ENCODE measurements at regions not wholly inside any gene's neighbourhood (a gene's known extent, or its start where the extent isn't known, plus 50 kb on each side); places are given as distances from the start of the nearest gene placed in this dataset.
A peak's percentile ranks its signal among the peaks of the same experiment; 100 is the strongest.

GRCh38 chr5:34499001-34499734 lies 157.0 kb upstream of the RAI14 start:
- no peak for TF ChIP-seq CREB1 (CRISPR knock-in tag; IDR thresholded peaks at IDR 0.05; ENCODE audit: low read depth)
- no peak for TF ChIP-seq ETS1 (IDR thresholded peaks at IDR 0.05)
- TF ChIP-seq, protein P1, sequence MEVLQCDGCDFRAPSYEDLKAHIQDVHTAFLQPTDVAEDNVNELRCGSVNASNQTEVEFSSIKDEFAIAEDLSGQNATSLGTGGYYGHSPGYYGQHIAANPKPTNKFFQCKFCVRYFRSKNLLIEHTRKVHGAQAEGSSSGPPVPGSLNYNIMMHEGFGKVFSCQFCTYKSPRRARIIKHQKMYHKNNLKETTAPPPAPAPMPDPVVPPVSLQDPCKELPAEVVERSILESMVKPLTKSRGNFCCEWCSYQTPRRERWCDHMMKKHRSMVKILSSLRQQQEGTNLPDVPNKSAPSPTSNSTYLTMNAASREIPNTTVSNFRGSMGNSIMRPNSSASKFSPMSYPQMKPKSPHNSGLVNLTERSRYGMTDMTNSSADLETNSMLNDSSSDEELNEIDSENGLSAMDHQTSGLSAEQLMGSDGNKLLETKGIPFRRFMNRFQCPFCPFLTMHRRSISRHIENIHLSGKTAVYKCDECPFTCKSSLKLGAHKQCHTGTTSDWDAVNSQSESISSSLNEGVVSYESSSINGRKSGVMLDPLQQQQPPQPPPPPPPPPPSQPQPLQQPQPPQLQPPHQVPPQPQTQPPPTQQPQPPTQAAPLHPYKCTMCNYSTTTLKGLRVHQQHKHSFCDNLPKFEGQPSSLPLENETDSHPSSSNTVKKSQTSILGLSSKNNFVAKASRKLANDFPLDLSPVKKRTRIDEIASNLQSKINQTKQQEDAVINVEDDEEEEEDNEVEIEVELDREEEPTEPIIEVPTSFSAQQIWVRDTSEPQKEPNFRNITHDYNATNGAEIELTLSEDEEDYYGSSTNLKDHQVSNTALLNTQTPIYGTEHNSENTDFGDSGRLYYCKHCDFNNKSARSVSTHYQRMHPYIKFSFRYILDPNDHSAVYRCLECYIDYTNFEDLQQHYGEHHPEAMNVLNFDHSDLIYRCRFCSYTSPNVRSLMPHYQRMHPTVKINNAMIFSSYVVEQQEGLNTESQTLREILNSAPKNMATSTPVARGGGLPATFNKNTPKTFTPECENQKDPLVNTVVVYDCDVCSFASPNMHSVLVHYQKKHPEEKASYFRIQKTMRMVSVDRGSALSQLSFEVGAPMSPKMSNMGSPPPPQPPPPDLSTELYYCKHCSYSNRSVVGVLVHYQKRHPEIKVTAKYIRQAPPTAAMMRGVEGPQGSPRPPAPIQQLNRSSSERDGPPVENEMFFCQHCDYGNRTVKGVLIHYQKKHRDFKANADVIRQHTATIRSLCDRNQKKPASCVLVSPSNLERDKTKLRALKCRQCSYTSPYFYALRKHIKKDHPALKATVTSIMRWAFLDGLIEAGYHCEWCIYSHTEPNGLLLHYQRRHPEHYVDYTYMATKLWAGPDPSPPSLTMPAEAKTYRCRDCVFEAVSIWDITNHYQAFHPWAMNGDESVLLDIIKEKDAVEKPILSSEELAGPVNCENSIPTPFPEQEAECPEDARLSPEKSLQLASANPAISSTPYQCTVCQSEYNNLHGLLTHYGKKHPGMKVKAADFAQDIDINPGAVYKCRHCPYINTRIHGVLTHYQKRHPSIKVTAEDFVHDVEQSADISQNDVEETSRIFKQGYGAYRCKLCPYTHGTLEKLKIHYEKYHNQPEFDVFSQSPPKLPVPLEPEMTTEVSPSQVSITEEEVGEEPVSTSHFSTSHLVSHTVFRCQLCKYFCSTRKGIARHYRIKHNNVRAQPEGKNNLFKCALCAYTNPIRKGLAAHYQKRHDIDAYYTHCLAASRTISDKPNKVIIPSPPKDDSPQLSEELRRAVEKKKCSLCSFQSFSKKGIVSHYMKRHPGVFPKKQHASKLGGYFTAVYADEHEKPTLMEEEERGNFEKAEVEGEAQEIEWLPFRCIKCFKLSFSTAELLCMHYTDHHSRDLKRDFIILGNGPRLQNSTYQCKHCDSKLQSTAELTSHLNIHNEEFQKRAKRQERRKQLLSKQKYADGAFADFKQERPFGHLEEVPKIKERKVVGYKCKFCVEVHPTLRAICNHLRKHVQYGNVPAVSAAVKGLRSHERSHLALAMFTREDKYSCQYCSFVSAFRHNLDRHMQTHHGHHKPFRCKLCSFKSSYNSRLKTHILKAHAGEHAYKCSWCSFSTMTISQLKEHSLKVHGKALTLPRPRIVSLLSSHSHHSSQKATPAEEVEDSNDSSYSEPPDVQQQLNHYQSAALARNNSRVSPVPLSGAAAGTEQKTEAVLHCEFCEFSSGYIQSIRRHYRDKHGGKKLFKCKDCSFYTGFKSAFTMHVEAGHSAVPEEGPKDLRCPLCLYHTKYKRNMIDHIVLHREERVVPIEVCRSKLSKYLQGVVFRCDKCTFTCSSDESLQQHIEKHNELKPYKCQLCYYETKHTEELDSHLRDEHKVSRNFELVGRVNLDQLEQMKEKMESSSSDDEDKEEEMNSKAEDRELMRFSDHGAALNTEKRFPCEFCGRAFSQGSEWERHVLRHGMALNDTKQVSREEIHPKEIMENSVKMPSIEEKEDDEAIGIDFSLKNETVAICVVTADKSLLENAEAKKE (CRISPR knock-in tag; IDR thresholded peaks at IDR 0.05): no peak
- no peak for TF ChIP-seq ZNF114 (CRISPR knock-in tag; IDR thresholded peaks at IDR 0.05)
- TF ChIP-seq JUNB (IDR thresholded peaks at IDR 0.05; ENCODE audit: unreplicated experiment): no peak
- no peak for TF ChIP-seq EZH2phosphoT487 (IDR thresholded peaks at IDR 0.05; ENCODE audit: unreplicated experiment)
- no peak for TF ChIP-seq POLR2AphosphoS5 (IDR thresholded peaks at IDR 0.05; ENCODE audit: low read depth)
- TF ChIP-seq STAT1 (IDR thresholded peaks at IDR 0.05; ENCODE audit: unreplicated experiment): no peak
- no peak for TF ChIP-seq ZNF331 (CRISPR knock-in tag; IDR thresholded peaks at IDR 0.05; ENCODE audit: low read depth)
- TF ChIP-seq, protein P2, sequence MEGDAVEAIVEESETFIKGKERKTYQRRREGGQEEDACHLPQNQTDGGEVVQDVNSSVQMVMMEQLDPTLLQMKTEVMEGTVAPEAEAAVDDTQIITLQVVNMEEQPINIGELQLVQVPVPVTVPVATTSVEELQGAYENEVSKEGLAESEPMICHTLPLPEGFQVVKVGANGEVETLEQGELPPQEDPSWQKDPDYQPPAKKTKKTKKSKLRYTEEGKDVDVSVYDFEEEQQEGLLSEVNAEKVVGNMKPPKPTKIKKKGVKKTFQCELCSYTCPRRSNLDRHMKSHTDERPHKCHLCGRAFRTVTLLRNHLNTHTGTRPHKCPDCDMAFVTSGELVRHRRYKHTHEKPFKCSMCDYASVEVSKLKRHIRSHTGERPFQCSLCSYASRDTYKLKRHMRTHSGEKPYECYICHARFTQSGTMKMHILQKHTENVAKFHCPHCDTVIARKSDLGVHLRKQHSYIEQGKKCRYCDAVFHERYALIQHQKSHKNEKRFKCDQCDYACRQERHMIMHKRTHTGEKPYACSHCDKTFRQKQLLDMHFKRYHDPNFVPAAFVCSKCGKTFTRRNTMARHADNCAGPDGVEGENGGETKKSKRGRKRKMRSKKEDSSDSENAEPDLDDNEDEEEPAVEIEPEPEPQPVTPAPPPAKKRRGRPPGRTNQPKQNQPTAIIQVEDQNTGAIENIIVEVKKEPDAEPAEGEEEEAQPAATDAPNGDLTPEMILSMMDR (conservative IDR thresholded peaks at IDR 0.05; ENCODE audit: low read depth in 2 of 2): no peak
- Histone ChIP-seq H3K9me2 (ENCODE audit: insufficient read depth) (no peaks in the 10 kb centered on the region; the same call in 1 of the 2 replicates), H3K27me3 (ENCODE audit: insufficient read depth) (no peaks in the 10 kb centered on the region), H4K20me1 (replicated peaks; ENCODE audit: insufficient read depth) (no peaks in the 10 kb centered on the region), H3K4me1 (ENCODE audit: insufficient read depth) (peaks cover 9% of the 10 kb centered on the region), H3K4me3 (no peak overlapping the region), H3K79me2 (replicated peaks; ENCODE audit: insufficient read depth) (no peaks in the 10 kb centered on the region), H3K36me3 (ENCODE audit: insufficient read depth) (no peaks in the 10 kb centered on the region), H2AFZ (peak overlapping the region; percentile 90), H3F3A (replicated peaks; ENCODE audit: low read depth) (no peaks in the 10 kb centered on the region), H3K4me2 (no peak overlapping the region), H3K27ac (ENCODE audit: low read depth) (no peak overlapping the region)
- Mint-ChIP-seq H3K4me3 (no peak overlapping the region), H3K27ac (no peak overlapping the region), H3K36me3 (ENCODE audit: low read depth) (peaks cover 6% of the 10 kb centered on the region; the same call in 1 of the 3 replicates), H3K27me3 (ENCODE audit: insufficient read depth, low read depth, poor library complexity) (peaks cover 2% of the 10 kb centered on the region), H3K9me3 (no peaks in the 10 kb centered on the region; the same call in 2 of the 3 replicates), H3K4me1 (peaks cover 9% of the 10 kb centered on the region; the same call in 2 of the 3 replicates)
- no peak for ATAC-seq
- DNase-seq (ENCODE audit: low spot score): no peak

Measured in GM23338 (cell line).